ENCODE measurements at regions not wholly inside any gene's neighbourhood (a gene's known extent, or its start where the extent isn't known, plus 50 kb on each side); places are given as distances from the start of the nearest gene placed in this dataset.

GRCh38 chr10:125479059-125479458 lies 203.9 kb downstream of the TEX36 start:
- H3K9me3 ChIP-seq = no peaks in the 10 kb centered on the region
- no peaks in the 10 kb centered on the region for H3K4me1 ChIP-seq
- ATAC-seq (no peak), DNase-seq (no peak)
- TF ChIP-seq, protein P1, sequence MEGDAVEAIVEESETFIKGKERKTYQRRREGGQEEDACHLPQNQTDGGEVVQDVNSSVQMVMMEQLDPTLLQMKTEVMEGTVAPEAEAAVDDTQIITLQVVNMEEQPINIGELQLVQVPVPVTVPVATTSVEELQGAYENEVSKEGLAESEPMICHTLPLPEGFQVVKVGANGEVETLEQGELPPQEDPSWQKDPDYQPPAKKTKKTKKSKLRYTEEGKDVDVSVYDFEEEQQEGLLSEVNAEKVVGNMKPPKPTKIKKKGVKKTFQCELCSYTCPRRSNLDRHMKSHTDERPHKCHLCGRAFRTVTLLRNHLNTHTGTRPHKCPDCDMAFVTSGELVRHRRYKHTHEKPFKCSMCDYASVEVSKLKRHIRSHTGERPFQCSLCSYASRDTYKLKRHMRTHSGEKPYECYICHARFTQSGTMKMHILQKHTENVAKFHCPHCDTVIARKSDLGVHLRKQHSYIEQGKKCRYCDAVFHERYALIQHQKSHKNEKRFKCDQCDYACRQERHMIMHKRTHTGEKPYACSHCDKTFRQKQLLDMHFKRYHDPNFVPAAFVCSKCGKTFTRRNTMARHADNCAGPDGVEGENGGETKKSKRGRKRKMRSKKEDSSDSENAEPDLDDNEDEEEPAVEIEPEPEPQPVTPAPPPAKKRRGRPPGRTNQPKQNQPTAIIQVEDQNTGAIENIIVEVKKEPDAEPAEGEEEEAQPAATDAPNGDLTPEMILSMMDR (IDR thresholded peaks at IDR 0.05) = no peak
- no peak for TF ChIP-seq POLR2A (IDR thresholded peaks at IDR 0.05)
- 84 to 93% (median 90%) methylated on average over 4 of the region's 4 CpGs for WGBS, 4 donors
- H3K27me3 ChIP-seq = peaks cover 0 to 57% (median 8%) of the 10 kb centered on the region in 9 donors
- H3K36me3 ChIP-seq = no peaks in the 10 kb centered on the region
- H3K27ac ChIP-seq = no peak overlapping the region
- intact Hi-C loops (cut with DNase I) = no loop called here
- no peak overlapping the region for H3K4me3 ChIP-seq

DNA sequence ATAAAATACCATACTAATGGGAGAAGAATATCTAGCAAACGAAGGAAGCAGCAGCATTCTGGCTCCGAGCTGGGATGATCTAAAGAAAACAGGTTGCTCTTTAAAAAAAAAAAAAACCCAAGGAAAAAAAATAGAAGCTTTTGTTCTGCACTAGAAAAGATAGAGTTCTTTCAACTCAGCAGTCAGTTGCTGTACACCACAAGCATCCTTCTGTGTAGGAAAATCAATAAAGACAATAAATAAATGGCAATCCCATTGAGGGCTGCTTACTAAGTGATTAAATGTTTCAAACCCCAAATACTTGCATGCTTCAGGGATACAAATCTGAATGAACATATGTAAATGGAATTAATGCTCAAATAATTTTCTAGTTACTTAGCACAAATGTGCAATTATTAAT lies 207.1 kb downstream of the TEX36 start:
- peaks cover 0 to 40% (median 5%) of the 10 kb centered on the region in 9 donors for H3K27me3 ChIP-seq
- no peaks in the 10 kb centered on the region for H3K9me3 ChIP-seq
- intact Hi-C loops (cut with DNase I) = no loop called here
- no peaks in the 10 kb centered on the region for H3K4me1 ChIP-seq
- no peak overlapping the region for H3K27ac ChIP-seq
- H3K4me3 ChIP-seq = no peak overlapping the region
- H3K36me3 ChIP-seq = no peaks in the 10 kb centered on the region
- TF ChIP-seq, protein P1 (IDR thresholded peaks at IDR 0.05) = no peak
- no peak for TF ChIP-seq POLR2A (IDR thresholded peaks at IDR 0.05)
- ATAC-seq (no peak), DNase-seq (no peak)
- WGBS, 4 donors = 61 to 69% (median 62%) methylated on average over 2 of the region's 2 CpGs

DNA sequence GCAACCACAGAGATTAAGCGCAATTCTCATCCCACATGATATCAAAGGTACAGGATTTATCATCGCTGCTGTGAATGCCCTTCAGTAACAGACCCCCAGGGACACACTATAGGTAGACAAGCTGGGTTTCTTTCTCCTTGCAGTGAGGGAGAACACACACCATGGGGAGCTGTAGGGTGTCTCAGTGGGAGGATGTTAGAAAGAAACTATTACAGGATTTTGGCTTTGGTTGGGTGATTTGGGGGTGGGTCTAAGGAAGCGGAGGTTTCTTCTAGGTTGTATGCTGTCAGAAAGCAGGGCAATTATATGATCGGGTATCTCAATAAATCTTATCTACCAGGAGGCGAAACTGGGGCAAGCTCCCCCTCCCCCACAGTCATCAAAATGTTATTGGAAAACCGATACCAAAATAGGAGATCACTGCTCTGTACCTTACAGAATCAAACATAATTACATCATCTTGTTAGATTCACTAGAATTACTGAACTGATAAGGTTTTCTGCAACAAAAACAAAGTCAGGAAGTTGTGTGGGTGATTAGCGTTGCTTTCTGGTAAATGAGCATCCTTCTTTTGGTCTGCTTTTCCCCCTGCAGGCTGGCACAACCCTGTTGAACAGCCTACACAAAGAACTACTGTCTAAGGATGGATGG lies 209.7 kb downstream of the TEX36 start:
- Histone ChIP-seq H3K27ac (no peak overlapping the region), H3K4me1 (no peaks in the 10 kb centered on the region), H3K4me3 (no peak overlapping the region), H3K27me3 (peaks cover 0 to 18% (median 4%) of the 10 kb centered on the region in 9 donors), H3K36me3 (no peaks in the 10 kb centered on the region), H3K9me3 (no peaks in the 10 kb centered on the region)
- ATAC-seq = no peak
- intact Hi-C loops (cut with DNase I) = no loop called here
- TF ChIP-seq POLR2A (IDR thresholded peaks at IDR 0.05) = no peak
- TF ChIP-seq, protein P1 (IDR thresholded peaks at IDR 0.05) = no peak
- WGBS, 4 donors = 67 to 73% (median 71%) methylated on average over 7 of the region's 7 CpGs
- DNase-seq = no peak

DNA sequence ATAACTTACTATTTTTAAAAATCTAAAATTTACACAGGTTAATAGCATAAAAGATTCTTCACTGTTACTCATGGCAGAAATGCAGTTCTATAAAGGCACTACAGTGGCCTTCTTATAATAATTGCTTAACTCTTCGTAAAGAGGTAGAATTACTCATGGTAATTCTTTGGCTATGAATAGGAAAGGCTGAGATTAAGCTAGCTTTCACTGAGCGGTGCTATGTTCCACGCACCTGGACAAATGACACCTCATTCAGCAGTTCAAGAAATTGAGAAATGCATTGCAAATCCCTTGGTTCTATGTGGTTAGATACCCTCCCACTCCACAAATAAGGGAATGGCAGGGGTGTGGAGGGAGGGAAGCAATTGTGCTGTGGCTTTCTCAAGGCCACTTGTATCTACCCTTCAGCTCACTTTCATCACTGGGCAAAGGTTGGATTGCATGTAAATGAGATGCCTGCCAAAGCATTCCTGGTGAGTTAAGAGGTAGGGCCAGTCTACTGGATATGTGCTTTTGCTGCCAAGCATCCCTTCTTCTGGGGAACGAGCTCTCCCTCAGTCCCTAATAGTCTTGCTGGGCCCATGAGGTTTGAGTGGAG lies 210.9 kb downstream of the TEX36 start:
- no peaks in the 10 kb centered on the region for H3K36me3 ChIP-seq
- no peaks in the 10 kb centered on the region for H3K9me3 ChIP-seq
- no peak overlapping the region for H3K4me3 ChIP-seq
- ATAC-seq (no peak), DNase-seq (no peak)
- intact Hi-C loops (cut with DNase I) = no loop called here
- H3K4me1 ChIP-seq = no peaks in the 10 kb centered on the region
- WGBS, 4 donors = 86 to 92% (median 87%) methylated on average over 4 of the region's 4 CpGs
- H3K27me3 ChIP-seq = peaks cover 0 to 17% (median 2%) of the 10 kb centered on the region in 9 donors
- no peak overlapping the region for H3K27ac ChIP-seq
- no peak for TF ChIP-seq POLR2A (IDR thresholded peaks at IDR 0.05)
- TF ChIP-seq, protein P1 (IDR thresholded peaks at IDR 0.05) = no peak
